ENCODE measurements at regions not wholly inside any gene's neighbourhood (a gene's known extent, or its start where the extent isn't known, plus 50 kb on each side); places are given as distances from the start of the nearest gene placed in this dataset.

- DNase-seq (ENCODE audit: low spot score in 2 of 2, unreplicated experiment in 2 of 2) = no peak
- Mint-ChIP-seq H3K9me3 (no peaks in the 10 kb centered on the region), H3K36me3 (peaks cover 21% of the 10 kb centered on the region), H3K4me3 (no peak overlapping the region), H3K27ac (no peak overlapping the region), H3K4me1 (peaks cover 11% of the 10 kb centered on the region), H3K27me3 (ENCODE audit: low read depth) (no peaks in the 10 kb centered on the region)
- no peak for TF ChIP-seq CTCF (IDR thresholded peaks at IDR 0.05; ENCODE audit: unreplicated experiment)
Measured at GRCh38 chr13:73781384-73781783, 352.8 kb downstream of the KLF12 start.

GRCh38 chr13:73779881-73780280 is 354.3 kb downstream of the KLF12 start:
- H3K4me1 Mint-ChIP-seq = peaks cover 11% of the 10 kb centered on the region
- no peaks in the 10 kb centered on the region for H3K27me3 Mint-ChIP-seq (ENCODE audit: low read depth)
- no peaks in the 10 kb centered on the region for H3K9me3 Mint-ChIP-seq
- no peak overlapping the region for H3K27ac Mint-ChIP-seq
- peaks cover 21% of the 10 kb centered on the region for H3K36me3 Mint-ChIP-seq
- no peak for TF ChIP-seq CTCF (IDR thresholded peaks at IDR 0.05; ENCODE audit: unreplicated experiment)
- no peak overlapping the region for H3K4me3 Mint-ChIP-seq
- DNase-seq (ENCODE audit: low spot score in 2 of 2, unreplicated experiment in 2 of 2) = no peak

GRCh38 chr13:73778242-73778864 is 355.9 kb downstream of the KLF12 start:
- Mint-ChIP-seq H3K4me3 (no peak overlapping the region), H3K4me1 (peaks cover 11% of the 10 kb centered on the region), H3K36me3 (peaks cover 25% of the 10 kb centered on the region), H3K27me3 (ENCODE audit: low read depth) (no peaks in the 10 kb centered on the region), H3K27ac (no peak overlapping the region), H3K9me3 (no peaks in the 10 kb centered on the region)
- TF ChIP-seq CTCF (IDR thresholded peaks at IDR 0.05; ENCODE audit: unreplicated experiment) = no peak
- no peak for DNase-seq (ENCODE audit: low spot score in 2 of 2, unreplicated experiment in 2 of 2)

GRCh38 chr13:73777134-73777533 is 357.1 kb downstream of the KLF12 start:
- Mint-ChIP-seq H3K36me3 (peaks cover 30% of the 10 kb centered on the region), H3K27me3 (ENCODE audit: low read depth) (no peaks in the 10 kb centered on the region), H3K27ac (no peak overlapping the region), H3K4me3 (no peak overlapping the region), H3K4me1 (peaks cover under 1% of the 10 kb centered on the region), H3K9me3 (no peaks in the 10 kb centered on the region)
- TF ChIP-seq CTCF (IDR thresholded peaks at IDR 0.05; ENCODE audit: unreplicated experiment) = no peak
- no peak for DNase-seq (ENCODE audit: low spot score in 2 of 2, unreplicated experiment in 2 of 2)

GRCh38 chr13:73776151-73776785 is 357.9 kb downstream of the KLF12 start:
- no peak overlapping the region for H3K4me3 Mint-ChIP-seq
- H3K36me3 Mint-ChIP-seq = peaks cover 30% of the 10 kb centered on the region
- DNase-seq (ENCODE audit: low spot score in 2 of 2, unreplicated experiment in 2 of 2) = no peak
- peaks cover 4% of the 10 kb centered on the region for H3K9me3 Mint-ChIP-seq
- no peak overlapping the region for H3K27ac Mint-ChIP-seq
- no peak for TF ChIP-seq CTCF (IDR thresholded peaks at IDR 0.05; ENCODE audit: unreplicated experiment)
- H3K27me3 Mint-ChIP-seq (ENCODE audit: low read depth) = no peaks in the 10 kb centered on the region
- H3K4me1 Mint-ChIP-seq = no peaks in the 10 kb centered on the region

Measured in mesothelial cell of epicardium (in vitro differentiated cells).